PC-9 (cell line): ENCODE measurements at regions not wholly inside any gene's neighbourhood (a gene's known extent, or its start where the extent isn't known, plus 50 kb on each side); places are given as distances from the start of the nearest gene placed in this dataset.

ENCODE experiments used
- BruUV-seq: library from RNA; stranded (reverse); fragments of 400-500 nt; replicated peaks from 2 replicates; lab custom pipeline; 2021; lab: Mats Ljungman, UMichigan
- CTCF ChIA-PET: fragments of 300-600 bp; sonication (Branson Sonifier 250); formaldehyde crosslinking; loops from one replicate; lab custom pipeline; 2022; ENCODE audit warnings: antibody characterized with exemption; lab: Charles Lee
- POLR2A ChIA-PET: fragments of 300-600 bp; sonication (Branson Sonifier 250); formaldehyde crosslinking; loops from one replicate; lab custom pipeline; 2022; ENCODE audit warnings: antibody characterized with exemption; ENCODE audit not compliant: unreplicated experiment; lab: Charles Lee
- DNase-seq, 2 experiments: peaks; one replicate each; pipeline versions ENCODE4 v3.0.0 to v3.0.0-alpha.2; 2015 to 2022; ENCODE audit warnings: mixed read lengths in 1 of 2
- H2AFZ ChIP-seq: fragments of 200-600 bp; sonication (generic); 2 replicates; pipeline ENCODE4 v1.8.1; 2017; ENCODE audit warnings: antibody characterized with exemption
- H3F3A ChIP-seq: fragments of 200-600 bp; sonication (generic); 2 replicates; pipeline ENCODE4 v1.8.1; 2017; ENCODE audit warnings: antibody characterized with exemption, mild to moderate bottlenecking, low read depth; ENCODE audit not compliant: insufficient read depth
- H3K27ac ChIP-seq: fragments of 200-600 bp; sonication (generic); 2 replicates; pipeline ENCODE4 v1.6.1; 2016; ENCODE audit warnings: mixed run types
- H3K27me3 ChIP-seq: fragments of 200-600 bp; sonication (generic); 2 replicates; pipeline ENCODE4 v1.6.1; 2016; ENCODE audit warnings: low read depth, mixed run types; ENCODE audit not compliant: insufficient read depth
- H3K36me3 ChIP-seq: fragments of 200-600 bp; sonication (generic); 2 replicates; pipeline ENCODE4 v1.6.1; 2016; ENCODE audit warnings: low read depth, mixed run types
- H3K4me1 ChIP-seq: fragments of 200-600 bp; sonication (generic); replicated peaks from 2 replicates; pipeline ENCODE4 v1.6.1; 2016; ENCODE audit warnings: mixed run types; ENCODE audit not compliant: insufficient read depth
- H3K4me2 ChIP-seq: fragments of 200-600 bp; sonication (generic); 2 replicates; pipeline ENCODE4 v1.6.1; 2017; ENCODE audit warnings: mixed run types
- H3K4me3 ChIP-seq: fragments of 200-600 bp; sonication (generic); 2 replicates; pipeline ENCODE4 v1.6.1; 2016; ENCODE audit warnings: mixed run types
- H3K79me2 ChIP-seq: fragments of 200-600 bp; sonication (generic); 2 replicates; pipeline ENCODE4 v1.6.1; 2017; ENCODE audit warnings: low read depth, mixed run types
- H3K9me2 ChIP-seq: fragments of 200-600 bp; sonication (generic); 2 replicates; pipeline ENCODE4 v1.8.1; 2017; ENCODE audit warnings: mild to moderate bottlenecking; ENCODE audit not compliant: insufficient read depth
- H3K9me3 ChIP-seq: fragments of 200-600 bp; sonication (generic); 2 replicates; pipeline ENCODE4 v1.8.1; 2016; ENCODE audit warnings: low read depth; ENCODE audit not compliant: insufficient read depth
- H4K20me1 ChIP-seq: fragments of 200-600 bp; sonication (generic); 2 replicates; pipeline ENCODE4 v1.8.1; 2017; ENCODE audit not compliant: insufficient read depth
- CTCF ChIP-seq: fragments of 200-600 bp; sonication (generic); conservative IDR thresholded peaks from 2 replicates; pipeline ENCODE4 v1.6.1; 2017; ENCODE audit warnings: mixed run types, antibody characterized with exemption, mild to moderate bottlenecking, moderate library complexity
- EZH2 ChIP-seq: fragments of 200-600 bp; sonication (generic); IDR thresholded peaks from 2 replicates; pipeline ENCODE4 v1.8.0; 2017; ENCODE audit warnings: antibody characterized with exemption, low read depth
- intact Hi-C: fragments of 100-400 bp; cut with micrococcal nuclease; formaldehyde crosslinking; loops from one replicate; pipeline ENCODE4 v1.10.0; 2022; ENCODE audit not compliant: unreplicated experiment

- Histone ChIP-seq H3K27ac (no peak overlapping the region), H3K36me3 (no peaks in the 10 kb centered on the region), H4K20me1 (0 out of 2 replicates have a peak, but pooled peaks cover 4% of the 10 kb centered on the region), H3K4me3 (no peak overlapping the region), H3K4me1 (no peaks in the 10 kb centered on the region), H3F3A (no peaks in the 10 kb centered on the region), H2AFZ (no peak overlapping the region), H3K4me2 (no peak overlapping the region), H3K79me2 (no peaks in the 10 kb centered on the region), H3K27me3 (peaks cover 56% of the 10 kb centered on the region), H3K9me2 (no peaks in the 10 kb centered on the region), H3K9me3 (no peaks in the 10 kb centered on the region)
- ChIA-PET CTCF (no interaction called here), POLR2A (no interaction called here)
- no peak for TF ChIP-seq EZH2
- no peak for TF ChIP-seq CTCF
- no peak for DNase-seq
- intact Hi-C loops = no loop called here
- no TSS peak for BruUV-seq
Observed at GRCh38 chr13:100883453-100883852, 208.9 kb upstream of the TMTC4 start.

- Histone ChIP-seq H3K4me2 (no peak overlapping the region), H3K79me2 (no peaks in the 10 kb centered on the region), H3K9me2 (no peaks in the 10 kb centered on the region), H3K9me3 (no peaks in the 10 kb centered on the region), H3K27me3 (peaks cover 56% of the 10 kb centered on the region), H3F3A (no peaks in the 10 kb centered on the region), H4K20me1 (0 out of 2 replicates have a peak, but pooled peaks cover 4% of the 10 kb centered on the region), H3K27ac (no peak overlapping the region), H3K36me3 (no peaks in the 10 kb centered on the region), H3K4me3 (no peak overlapping the region), H2AFZ (no peak overlapping the region), H3K4me1 (no peaks in the 10 kb centered on the region)
- POLR2A ChIA-PET = no interaction called here
- DNase-seq = no peak
- intact Hi-C loops = no loop called here
- CTCF ChIA-PET = no interaction called here
- no TSS peak for BruUV-seq
- TF ChIP-seq CTCF (no peak), EZH2 (no peak)
Observed at GRCh38 chr13:100881291-100881864, 206.8 kb upstream of the TMTC4 start.

- ChIA-PET CTCF (no interaction called here), POLR2A (no interaction called here)
- H3F3A ChIP-seq = no peaks in the 10 kb centered on the region
- no peak overlapping the region for H2AFZ ChIP-seq
- 0 out of 2 replicates have a peak, but pooled peaks cover 4% of the 10 kb centered on the region for H4K20me1 ChIP-seq
- intact Hi-C loops = no loop called here
- BruUV-seq = no TSS peak
- no peaks in the 10 kb centered on the region for H3K36me3 ChIP-seq
- TF ChIP-seq EZH2 (no peak), CTCF (no peak)
- H3K79me2 ChIP-seq = no peaks in the 10 kb centered on the region
- H3K27ac ChIP-seq = no peak overlapping the region
- H3K4me2 ChIP-seq = no peak overlapping the region
- no peaks in the 10 kb centered on the region for H3K4me1 ChIP-seq
- no peak for DNase-seq
- no peak overlapping the region for H3K4me3 ChIP-seq
- H3K9me2 ChIP-seq = no peaks in the 10 kb centered on the region
- no peaks in the 10 kb centered on the region for H3K9me3 ChIP-seq
- peaks cover 53% of the 10 kb centered on the region for H3K27me3 ChIP-seq
Observed at GRCh38 chr13:100880166-100880565, 205.6 kb upstream of the TMTC4 start.
